AG04450 (cell line): ENCODE measurements at regions not wholly inside any gene's neighbourhood (a gene's known extent, or its start where the extent isn't known, plus 50 kb on each side); places are given as distances from the start of the nearest gene placed in this dataset.

Source experiments
- CTCF ChIA-PET: fragments of 300-600, 350-600 bp; formaldehyde crosslinking; extraction: SDS; loops from one replicate; lab custom pipeline; 2022; ENCODE audit warnings: antibody characterized with exemption, inconsistent platforms; lab: Charles Lee
- POLR2A ChIA-PET: fragments of 350-600 bp; formaldehyde crosslinking; extraction: SDS; loops from one replicate; lab custom pipeline; 2021; ENCODE audit warnings: antibody characterized with exemption, inconsistent platforms; lab: Yijun Ruan, JAX
- DNase-seq: peaks from one replicate; pipeline ENCODE4 v3.0.0-alpha.2; 2011; ENCODE audit warnings: low read depth, low spot score
- H3K27ac ChIP-seq: one replicate; pipeline ENCODE4 v1.5.1; 2012; ENCODE audit warnings: low read depth, low read length, control low read depth
- H3K27me3 ChIP-seq: one replicate; pipeline ENCODE4 v1.6.0; 2012; ENCODE audit warnings: low read length; ENCODE audit not compliant: control insufficient read depth, insufficient read depth
- H3K4me3 ChIP-seq: 2 replicates; pipeline ENCODE4 v1.5.1; 2011; ENCODE audit warnings: mild to moderate bottlenecking, low read depth, low read length, control low read depth
- H3K9me3 ChIP-seq: 2 replicates; pipeline ENCODE4 v1.5.1; 2012; ENCODE audit warnings: low read length; ENCODE audit not compliant: control insufficient read depth, insufficient read depth
- TF ChIP-seq, protein P1 (sequence below): IDR thresholded peaks from 2 replicates; pipeline ENCODE4 v1.5.1; 2011; ENCODE audit warnings: low read depth, low read length, control low read depth, inconsistent platforms

DNA sequence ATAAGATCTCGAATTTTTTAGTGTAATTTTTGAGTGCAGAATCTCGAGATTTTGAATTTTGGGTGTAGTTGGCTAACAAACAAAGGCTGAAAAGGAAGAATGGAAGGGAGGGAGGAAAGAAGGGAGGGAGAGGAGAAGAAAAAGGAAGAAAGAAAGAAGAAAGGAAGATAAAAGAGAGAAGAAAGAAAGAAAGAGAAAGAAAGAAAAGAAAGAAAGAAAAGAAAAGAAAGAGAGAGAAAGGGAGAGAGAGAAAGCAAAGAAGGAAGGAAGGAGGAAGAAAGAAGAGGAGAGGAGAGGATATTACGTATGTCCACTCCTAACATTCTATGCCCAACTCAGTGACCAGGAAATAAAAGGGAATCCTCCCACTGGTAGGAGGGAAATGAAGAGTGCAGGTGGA lies 169.6 kb downstream of the TBXT start:
- H3K9me3 ChIP-seq = no peaks in the 10 kb centered on the region
- H3K4me3 ChIP-seq = no peak overlapping the region
- CTCF ChIA-PET = no interaction called here
- H3K27me3 ChIP-seq = no peaks in the 10 kb centered on the region
- POLR2A ChIA-PET = no interaction called here
- DNase-seq = no peak
- no peak overlapping the region for H3K27ac ChIP-seq
- TF ChIP-seq, protein P1, sequence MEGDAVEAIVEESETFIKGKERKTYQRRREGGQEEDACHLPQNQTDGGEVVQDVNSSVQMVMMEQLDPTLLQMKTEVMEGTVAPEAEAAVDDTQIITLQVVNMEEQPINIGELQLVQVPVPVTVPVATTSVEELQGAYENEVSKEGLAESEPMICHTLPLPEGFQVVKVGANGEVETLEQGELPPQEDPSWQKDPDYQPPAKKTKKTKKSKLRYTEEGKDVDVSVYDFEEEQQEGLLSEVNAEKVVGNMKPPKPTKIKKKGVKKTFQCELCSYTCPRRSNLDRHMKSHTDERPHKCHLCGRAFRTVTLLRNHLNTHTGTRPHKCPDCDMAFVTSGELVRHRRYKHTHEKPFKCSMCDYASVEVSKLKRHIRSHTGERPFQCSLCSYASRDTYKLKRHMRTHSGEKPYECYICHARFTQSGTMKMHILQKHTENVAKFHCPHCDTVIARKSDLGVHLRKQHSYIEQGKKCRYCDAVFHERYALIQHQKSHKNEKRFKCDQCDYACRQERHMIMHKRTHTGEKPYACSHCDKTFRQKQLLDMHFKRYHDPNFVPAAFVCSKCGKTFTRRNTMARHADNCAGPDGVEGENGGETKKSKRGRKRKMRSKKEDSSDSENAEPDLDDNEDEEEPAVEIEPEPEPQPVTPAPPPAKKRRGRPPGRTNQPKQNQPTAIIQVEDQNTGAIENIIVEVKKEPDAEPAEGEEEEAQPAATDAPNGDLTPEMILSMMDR = no peak

DNA sequence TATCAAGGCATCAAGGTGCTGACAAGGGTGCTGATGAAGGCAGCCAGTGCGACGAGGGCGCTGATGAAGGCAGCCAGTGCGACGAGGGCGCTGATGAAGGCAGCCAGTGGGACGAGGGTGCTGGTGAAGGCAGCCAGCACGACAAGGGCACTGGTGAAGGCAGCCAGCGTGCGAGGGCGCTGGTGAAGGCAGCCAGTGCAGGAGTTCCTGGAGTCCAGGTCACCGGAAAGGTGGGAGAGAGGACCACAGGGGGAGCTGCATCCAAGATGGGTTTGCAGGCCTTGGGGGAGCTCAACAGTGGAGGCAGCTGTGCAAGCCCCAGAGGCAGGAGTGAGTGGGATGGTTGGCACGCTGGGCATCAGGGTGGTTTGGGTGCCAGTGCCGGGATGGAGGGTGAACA lies 176.3 kb downstream of the TBXT start:
- H3K27me3 ChIP-seq = no peaks in the 10 kb centered on the region
- DNase-seq = no peak
- TF ChIP-seq, protein P1 = no peak
- no peak overlapping the region for H3K27ac ChIP-seq
- peaks cover 3% of the 10 kb centered on the region; the same call in 1 of the 2 replicates for H3K9me3 ChIP-seq
- POLR2A ChIA-PET = no interaction called here
- CTCF ChIA-PET = interaction anchor here (1.0 to 1.1 kb wide), 2 partner anchors 105 to 107 kb away, joined by 3 read pairs; no protein-coding TSS in a partner anchor
- H3K4me3 ChIP-seq = no peak overlapping the region

- H3K27ac ChIP-seq = no peak overlapping the region
- no peak overlapping the region for H3K4me3 ChIP-seq
- no peaks in the 10 kb centered on the region for H3K27me3 ChIP-seq
- ChIA-PET CTCF (interaction anchor here (1.3 kb wide), 1 partner anchor 116 kb away, joined by 4 read pairs; no protein-coding TSS in a partner anchor), POLR2A (no interaction called here)
- H3K9me3 ChIP-seq = peaks cover 3% of the 10 kb centered on the region; the same call in 1 of the 2 replicates
- TF ChIP-seq, protein P1 = no peak
- DNase-seq = no peak
Measured at GRCh38 chr6:165990216-165990615, 177.4 kb downstream of the TBXT start.

DNA sequence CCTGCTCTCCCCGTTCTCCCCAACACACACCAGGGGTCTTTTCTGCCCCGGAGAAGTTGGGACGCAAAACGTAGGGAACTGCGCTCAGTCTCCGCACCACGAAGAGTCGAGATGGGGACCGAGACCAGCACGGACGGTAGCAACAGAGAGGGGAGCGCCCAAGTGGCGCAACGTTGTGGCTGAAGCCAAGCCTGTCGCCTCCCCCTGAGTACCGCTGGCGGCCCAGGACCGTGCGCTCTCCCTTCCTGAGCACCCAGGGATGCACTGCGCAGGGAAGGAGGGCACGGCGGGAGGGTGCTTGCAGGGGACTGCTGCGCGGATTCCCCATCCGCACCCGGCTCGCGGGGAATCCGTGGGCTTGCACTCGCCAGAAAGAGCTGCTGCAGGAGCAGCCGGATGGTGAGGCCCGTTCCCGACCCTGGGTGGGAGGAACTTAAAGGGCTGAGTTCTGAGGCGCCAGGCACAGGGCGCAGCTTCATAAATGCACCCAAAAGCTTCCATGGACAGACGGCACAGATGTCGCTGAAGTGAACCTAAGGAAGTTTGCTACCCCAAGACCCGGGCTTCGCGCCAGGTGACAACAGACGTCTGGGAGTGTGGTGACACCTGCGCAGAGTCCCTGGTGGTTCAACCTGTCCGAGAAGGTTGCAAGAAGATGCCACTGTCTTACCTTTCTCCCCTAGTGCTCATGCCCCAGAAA lies 178.7 kb downstream of the TBXT start:
- CTCF ChIA-PET = interaction anchor here (1.3 kb wide), 1 partner anchor 117 kb away, joined by 4 read pairs; no protein-coding TSS in a partner anchor
- DNase-seq = no peak

More for the DNA sequence above, 178.7 kb downstream of the TBXT start:
- Histone ChIP-seq H3K4me3 (peak overlapping the region; percentile 70), H3K27ac (peak overlapping the region; percentile 47), H3K27me3 (no peaks in the 10 kb centered on the region), H3K9me3 (peaks cover 3% of the 10 kb centered on the region; the same call in 1 of the 2 replicates)
- POLR2A ChIA-PET = no interaction called here
- TF ChIP-seq, protein P1 = no peak
